ENCODE measurements at regions not wholly inside any gene's neighbourhood (a gene's known extent, or its start where the extent isn't known, plus 50 kb on each side); places are given as distances from the start of the nearest gene placed in this dataset.

- TF ChIP-seq EZH2 (IDR thresholded peaks at IDR 0.05) (no peak), POLR2AphosphoS5 (IDR thresholded peaks at IDR 0.05; ENCODE audit: borderline replicate concordance, low read depth, low read length) (no peak)
Observed at GRCh38 chr16:48790151-48790550, 180.2 kb upstream of the N4BP1 start.
